Vagina (tissue), 2 donors: ENCODE measurements at regions not wholly inside any gene's neighbourhood (a gene's known extent, or its start where the extent isn't known, plus 50 kb on each side); places are given as distances from the start of the nearest gene placed in this dataset.

Experiments
- POLR2A ChIP-seq, 2 donors: fragments of 450-650 bp; IDR thresholded peaks; one replicate each; pipeline ENCODE4 v1.6.1; 2017; ENCODE audit warnings: antibody characterized with exemption in 2 of 2, mild to moderate bottlenecking in 2 of 2, moderate library complexity in 2 of 2
- POLR2AphosphoS5 ChIP-seq, 2 donors: sonication (generic); formaldehyde crosslinking; IDR thresholded peaks; one replicate each; pipeline ENCODE4 v1.9.0; 2017; ENCODE audit warnings: antibody characterized with exemption in 2 of 2, mild to moderate bottlenecking in 2 of 2, low read depth in 1 of 2; ENCODE audit not compliant: insufficient read depth in 1 of 2
- TF ChIP-seq, protein P1 (sequence below), 3 experiments: fragments of 450-650 bp in 2 of 3; fragments of 200-600 bp in 1 of 3; sonication (generic) in 1 of 3; IDR thresholded peaks; one replicate each; pipeline ENCODE4 v1.5.1; 2017 to 2019; ENCODE audit warnings: antibody characterized with exemption in 3 of 3, mild to moderate bottlenecking in 2 of 3, moderate library complexity in 2 of 3

DNA sequence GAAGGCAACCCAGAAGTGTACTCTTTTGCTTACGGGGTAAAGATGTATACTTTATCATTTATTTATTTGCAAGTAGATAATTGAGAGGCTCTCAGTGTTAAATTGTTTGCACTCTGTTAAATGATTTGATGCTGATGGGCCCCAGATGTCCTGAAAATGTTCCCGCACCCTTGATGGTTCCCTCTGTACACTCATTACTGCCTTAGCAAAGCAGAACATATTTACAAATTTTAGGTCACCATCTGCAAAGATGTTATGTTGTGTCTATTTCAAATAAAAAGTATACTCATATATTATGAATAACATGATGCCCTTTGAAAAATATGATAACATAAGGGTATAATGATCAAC lies 240.5 kb upstream of the SNX7 start:
- TF ChIP-seq, protein P1, sequence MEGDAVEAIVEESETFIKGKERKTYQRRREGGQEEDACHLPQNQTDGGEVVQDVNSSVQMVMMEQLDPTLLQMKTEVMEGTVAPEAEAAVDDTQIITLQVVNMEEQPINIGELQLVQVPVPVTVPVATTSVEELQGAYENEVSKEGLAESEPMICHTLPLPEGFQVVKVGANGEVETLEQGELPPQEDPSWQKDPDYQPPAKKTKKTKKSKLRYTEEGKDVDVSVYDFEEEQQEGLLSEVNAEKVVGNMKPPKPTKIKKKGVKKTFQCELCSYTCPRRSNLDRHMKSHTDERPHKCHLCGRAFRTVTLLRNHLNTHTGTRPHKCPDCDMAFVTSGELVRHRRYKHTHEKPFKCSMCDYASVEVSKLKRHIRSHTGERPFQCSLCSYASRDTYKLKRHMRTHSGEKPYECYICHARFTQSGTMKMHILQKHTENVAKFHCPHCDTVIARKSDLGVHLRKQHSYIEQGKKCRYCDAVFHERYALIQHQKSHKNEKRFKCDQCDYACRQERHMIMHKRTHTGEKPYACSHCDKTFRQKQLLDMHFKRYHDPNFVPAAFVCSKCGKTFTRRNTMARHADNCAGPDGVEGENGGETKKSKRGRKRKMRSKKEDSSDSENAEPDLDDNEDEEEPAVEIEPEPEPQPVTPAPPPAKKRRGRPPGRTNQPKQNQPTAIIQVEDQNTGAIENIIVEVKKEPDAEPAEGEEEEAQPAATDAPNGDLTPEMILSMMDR (IDR thresholded peaks at IDR 0.05) = no peak
- TF ChIP-seq POLR2A (IDR thresholded peaks at IDR 0.05) (no peak), POLR2AphosphoS5 (IDR thresholded peaks at IDR 0.05; ENCODE audit: insufficient read depth in 1 of 2, low read depth in 1 of 2) (no peak)
